ENCODE measurements at regions not wholly inside any gene's neighbourhood (a gene's known extent, or its start where the extent isn't known, plus 50 kb on each side); places are given as distances from the start of the nearest gene placed in this dataset.
"Not testable (repeated sequence)": the region's sequence is repeated elsewhere in the genome, so short reads cannot be mapped to it uniquely, and the experiment has no call there.

GRCh38 chr4:149203256-149204001 is 612.2 kb downstream of the IQCM start:
- no peak for DNase-seq (ENCODE audit: low read depth in 2 of 2)

GRCh38 chr4:149202117-149202516 is 613.5 kb downstream of the IQCM start:
- no peak for DNase-seq (ENCODE audit: low read depth in 2 of 2)

DNA sequence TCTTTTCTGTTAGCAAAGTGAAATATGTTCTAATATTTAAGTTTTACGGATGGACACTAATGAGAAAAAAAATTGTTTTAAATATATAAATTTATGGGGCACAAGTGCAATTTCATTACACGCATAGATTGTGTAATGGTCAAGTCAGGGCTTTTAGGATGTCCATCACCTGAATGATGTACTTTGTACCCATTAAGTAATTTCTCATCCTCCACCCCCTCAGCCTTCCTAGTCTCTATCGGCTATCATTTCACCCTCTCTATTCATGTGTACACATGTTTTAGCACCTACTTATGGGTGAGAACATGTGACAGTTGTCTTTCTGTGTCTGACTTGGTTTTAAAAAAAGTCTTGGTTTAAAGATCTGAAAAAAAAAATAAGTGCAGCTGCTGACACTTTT is 616.0 kb downstream of the IQCM start:
- no peak for DNase-seq (ENCODE audit: low read depth in 2 of 2)

DNA sequence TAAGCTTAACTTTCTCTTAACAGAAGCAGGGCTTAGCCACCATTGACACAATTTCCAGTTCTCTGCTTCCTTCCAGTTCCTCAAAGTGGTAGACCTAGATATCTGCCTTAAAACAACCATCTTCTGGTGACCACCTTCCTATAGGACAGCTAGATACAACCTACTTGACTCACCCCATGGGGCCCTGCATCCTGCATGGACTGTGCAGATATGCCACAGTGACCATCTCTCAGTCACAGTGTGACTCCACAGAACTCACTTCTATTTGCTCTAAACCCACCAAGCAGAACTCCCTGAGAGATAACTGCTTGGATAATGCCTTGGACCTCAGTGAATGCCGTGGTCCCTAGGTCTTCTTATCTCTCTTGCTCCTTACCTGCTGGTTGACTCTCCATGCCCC is 621.6 kb downstream of the IQCM start:
- no peak for DNase-seq (ENCODE audit: low read depth in 2 of 2)

- no peak for DNase-seq (ENCODE audit: low read depth in 2 of 2)
These were observed 627.9 kb downstream of the IQCM start for GRCh38 chr4:149187726-149188125.

DNA sequence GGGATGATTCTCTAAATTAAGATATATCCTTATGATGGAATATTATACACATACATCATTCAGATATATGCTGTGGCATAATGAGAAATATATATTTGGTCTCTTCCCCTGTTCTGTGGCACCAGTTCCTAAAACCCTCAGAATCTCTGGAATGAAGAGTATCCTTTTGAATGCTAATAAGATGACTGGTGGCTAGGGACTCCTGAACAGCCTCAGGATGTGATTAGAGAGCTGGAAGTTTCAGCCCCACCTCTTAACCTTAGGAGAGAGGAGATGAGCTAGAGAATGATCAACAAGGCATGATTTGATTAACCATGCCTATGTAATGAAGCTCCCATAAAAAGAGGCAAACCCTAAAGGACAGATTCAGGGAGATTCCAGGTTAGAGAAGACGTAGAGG is 632.0 kb downstream of the IQCM start:
- DNase-seq (ENCODE audit: low read depth in 2 of 2), result no peak

GRCh38 chr4:149181459-149181858 is 634.2 kb downstream of the IQCM start:
- not testable (repeated sequence) for DNase-seq (ENCODE audit: low read depth in 2 of 2)

DNA sequence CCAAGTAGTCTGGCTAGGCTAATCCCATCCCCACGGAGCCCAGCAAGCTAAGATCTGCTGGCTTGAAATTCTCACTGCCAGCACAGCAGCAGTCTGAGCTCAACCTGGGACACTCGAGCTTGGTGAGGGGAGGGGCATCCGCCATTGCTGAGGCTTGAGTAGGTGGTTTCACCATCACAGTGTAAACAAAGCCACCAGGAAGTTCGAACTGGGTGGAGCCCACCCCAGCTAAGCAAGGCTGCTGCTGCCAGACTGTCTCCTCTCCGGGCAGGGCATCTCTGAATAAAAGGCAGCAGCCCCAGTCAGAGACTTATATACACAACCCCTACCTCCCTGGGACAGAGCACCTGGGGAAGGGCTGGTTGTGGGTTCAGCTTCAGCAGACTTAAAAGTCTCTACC is 639.6 kb downstream of the IQCM start:
- no peak for DNase-seq (ENCODE audit: low read depth in 2 of 2)

DNA sequence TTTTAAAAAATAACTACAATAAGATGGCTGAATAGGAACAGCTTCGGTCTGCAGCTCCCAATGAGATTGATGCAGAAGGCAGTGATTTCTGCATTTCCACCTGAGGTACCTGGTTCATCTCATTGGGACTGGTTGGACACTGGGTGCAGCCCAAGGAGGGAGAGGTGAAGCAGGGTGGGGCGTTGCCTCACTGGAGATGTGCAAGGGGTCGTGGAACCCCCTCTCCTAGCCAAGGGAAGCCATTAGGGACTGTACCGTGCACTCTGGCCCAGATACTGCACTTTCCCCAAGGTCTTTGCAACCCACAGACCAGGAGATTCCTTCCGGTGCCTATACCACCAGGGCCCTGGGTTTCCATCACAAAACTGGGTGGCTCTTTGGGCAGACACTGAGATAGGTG is 640.1 kb downstream of the IQCM start:
- no peak for DNase-seq (ENCODE audit: low read depth in 2 of 2)

DNA sequence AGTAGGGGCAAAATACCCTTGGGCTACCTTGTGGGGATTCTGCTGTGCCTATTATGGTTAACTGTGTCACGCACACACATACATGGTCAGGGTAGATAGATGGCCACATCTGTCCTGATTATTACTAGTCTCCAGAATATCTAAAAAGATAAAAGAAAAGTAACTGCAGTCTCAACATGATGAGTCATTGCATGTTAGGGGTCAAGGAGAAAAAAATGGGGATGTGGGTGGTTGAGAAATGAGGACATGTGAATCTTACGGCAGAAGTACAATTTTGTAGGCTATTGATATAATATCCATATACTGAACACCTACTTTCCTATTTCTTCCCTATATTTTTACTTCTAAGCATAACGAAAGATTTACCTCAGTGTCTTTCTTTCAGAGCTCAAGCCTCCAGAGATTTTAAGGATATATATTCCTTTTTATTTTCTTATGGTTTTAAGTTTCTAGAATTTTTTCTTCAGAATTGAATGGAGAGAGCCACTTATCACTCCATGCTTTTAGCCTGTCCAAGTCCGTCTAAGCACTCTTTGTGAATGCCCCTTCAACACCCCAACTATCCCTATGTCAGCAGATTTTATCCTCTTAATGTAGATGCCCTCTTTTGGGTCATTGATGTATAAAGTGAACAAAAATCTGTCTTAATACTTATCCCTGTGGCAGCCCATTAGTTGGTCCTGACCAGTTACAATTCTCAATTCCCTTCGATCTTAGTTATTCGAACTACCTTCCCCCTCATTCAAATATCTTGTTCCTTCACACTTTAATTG is 642.2 kb downstream of the IQCM start:
- no peak for DNase-seq (ENCODE audit: low read depth in 2 of 2)

GRCh38 chr4:149168645-149169044 is 647.0 kb downstream of the IQCM start:
- no peak for DNase-seq (ENCODE audit: low read depth in 2 of 2)

GRCh38 chr4:149166876-149167275 is 648.8 kb downstream of the IQCM start:
- no peak for DNase-seq (ENCODE audit: low read depth in 2 of 2)

- DNase-seq (ENCODE audit: low read depth in 2 of 2), result peak in 1 of 2 experiments; percentile 11
These were observed 649.3 kb downstream of the IQCM start for GRCh38 chr4:149166365-149166764.

GRCh38 chr4:149164282-149164681 is 651.4 kb downstream of the IQCM start:
- peak; percentile 80 to 81 for DNase-seq (ENCODE audit: low read depth in 2 of 2)

DNA sequence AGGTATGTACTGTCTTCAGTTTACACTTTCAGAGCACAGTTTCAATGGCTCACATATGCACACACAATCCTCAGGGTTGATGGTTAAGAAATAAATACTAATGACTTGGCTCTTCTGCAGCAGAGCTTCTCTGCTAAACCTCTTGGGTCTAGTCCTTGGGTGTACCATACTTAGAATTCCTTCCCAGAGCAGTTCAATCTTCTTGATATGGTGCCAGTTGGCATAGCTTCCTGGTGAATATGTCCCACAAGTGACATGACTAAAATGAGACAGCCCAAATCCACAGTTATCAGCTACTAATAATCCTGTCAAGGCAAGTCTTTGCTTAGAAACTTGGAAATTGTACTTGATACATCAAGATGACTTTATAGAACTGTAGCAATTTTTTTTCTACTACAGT is 654.4 kb downstream of the IQCM start:
- DNase-seq (ENCODE audit: low read depth in 2 of 2), result no peak

GRCh38 chr4:149160370-149160769 is 655.3 kb downstream of the IQCM start:
- no peak for DNase-seq (ENCODE audit: low read depth in 2 of 2)

DNA sequence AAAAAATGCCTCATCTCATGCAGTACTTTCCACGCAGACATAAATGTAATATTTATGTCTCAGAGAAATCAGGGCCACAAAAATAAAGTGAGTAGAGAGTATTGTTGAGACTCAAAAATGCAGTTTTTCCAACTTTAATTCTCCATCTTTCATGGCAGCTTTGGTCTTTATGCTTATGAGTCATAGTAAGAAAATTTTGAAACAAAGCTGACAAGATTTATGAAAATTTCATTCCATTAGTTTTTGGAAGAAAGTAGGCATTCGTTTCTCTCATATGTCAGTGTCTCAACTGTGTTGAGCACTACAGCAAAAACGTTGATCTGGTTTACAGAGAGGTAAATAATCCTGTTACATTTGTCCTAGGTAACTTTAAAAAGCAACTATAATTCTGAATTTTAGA is 656.8 kb downstream of the IQCM start:
- DNase-seq (ENCODE audit: low read depth in 2 of 2), result no peak

- DNase-seq (ENCODE audit: low read depth in 2 of 2), result peak in 1 of 2 experiments; percentile 59
These were observed 669.8 kb downstream of the IQCM start for GRCh38 chr4:149145803-149146202.

DNA sequence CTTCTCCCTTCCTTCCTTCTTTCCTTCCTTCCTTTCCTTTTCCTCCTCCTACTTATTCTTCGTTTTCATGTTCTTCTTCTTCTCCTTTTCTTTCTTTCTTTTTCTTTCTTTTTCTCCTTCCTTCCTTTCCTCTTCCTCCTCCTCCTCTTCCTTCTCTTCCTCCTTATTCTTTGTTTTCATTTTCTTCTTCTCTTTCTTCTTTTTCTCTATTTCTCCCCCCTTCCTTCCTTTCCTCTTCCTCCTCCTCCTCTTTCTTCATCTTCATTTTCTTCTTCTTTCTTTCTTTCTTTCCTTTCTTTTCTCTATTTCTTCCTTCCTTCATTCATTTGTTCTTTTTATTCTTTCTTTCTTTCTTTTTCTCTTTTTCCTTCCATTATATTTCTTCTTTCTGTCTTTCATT is 671.6 kb downstream of the IQCM start:
- DNase-seq (ENCODE audit: low read depth in 2 of 2), result no peak

GRCh38 chr4:149141391-149141790 is 674.3 kb downstream of the IQCM start:
- no peak for DNase-seq (ENCODE audit: low read depth in 2 of 2)

DNA sequence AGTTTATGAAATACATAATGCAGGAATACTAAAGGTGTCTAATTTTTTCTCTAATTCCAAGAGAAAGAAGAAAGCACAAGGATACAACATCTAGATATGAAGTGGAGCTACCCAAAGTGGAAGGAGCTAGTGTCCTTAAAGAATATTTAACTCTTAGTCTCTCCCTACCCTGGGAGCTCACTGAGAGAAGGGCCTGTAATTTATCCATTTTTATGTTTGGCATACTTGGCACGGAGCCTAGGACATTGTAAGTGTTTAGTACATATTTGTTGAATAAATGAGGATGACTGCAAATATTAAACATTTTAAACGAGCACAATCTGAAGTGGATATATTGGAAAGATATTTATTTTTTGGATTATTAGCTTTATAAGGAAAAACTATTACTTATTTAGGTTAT is 674.8 kb downstream of the IQCM start:
- no peak for DNase-seq (ENCODE audit: low read depth in 2 of 2)

DNA sequence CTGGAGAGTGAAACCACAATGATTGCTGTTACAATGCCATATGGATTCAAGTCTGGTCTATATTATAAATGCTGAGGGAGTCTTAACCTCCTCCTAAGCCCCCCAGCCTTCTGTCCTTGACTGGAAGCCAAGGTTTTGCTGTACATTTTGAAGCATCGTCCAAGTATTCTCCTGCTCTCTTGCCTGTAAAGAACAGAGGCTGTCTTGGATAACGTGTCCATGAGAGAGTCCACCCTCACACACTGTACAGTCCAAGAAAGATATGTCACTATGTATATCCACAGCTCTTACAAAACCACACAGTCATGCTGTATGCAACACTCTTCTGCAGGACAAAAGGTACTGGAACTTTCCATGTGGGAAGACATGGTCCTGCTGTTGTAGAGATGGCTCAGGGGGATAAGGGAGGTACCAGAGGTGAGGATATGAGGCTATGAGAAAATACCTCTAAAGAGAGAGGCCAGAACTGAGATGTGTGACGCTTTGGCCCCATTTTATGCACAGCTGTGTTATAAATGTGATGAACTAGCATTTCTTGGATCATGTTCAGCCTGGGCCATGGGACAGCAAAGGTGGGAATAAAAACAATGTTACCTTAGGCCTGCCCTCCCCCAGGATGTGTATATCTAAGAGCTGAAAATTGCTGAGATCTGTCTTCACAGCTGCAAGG is 678.6 kb downstream of the IQCM start:
- no peak for DNase-seq (ENCODE audit: low read depth in 2 of 2)

- no peak for DNase-seq (ENCODE audit: low read depth in 2 of 2)
These were observed 680.6 kb downstream of the IQCM start for GRCh38 chr4:149135062-149135461.
